ENCODE measurements at regions not wholly inside any gene's neighbourhood (a gene's known extent, or its start where the extent isn't known, plus 50 kb on each side); places are given as distances from the start of the nearest gene placed in this dataset.

- TF ChIP-seq CTCF (IDR thresholded peaks at IDR 0.05) (no peak), POLR2A (IDR thresholded peaks at IDR 0.05) (no peak)
These were observed 833.5 kb upstream of the IGFBP7 start for GRCh38 chr4:57943682-57944081.
